B cell (primary cell): ENCODE measurements at regions not wholly inside any gene's neighbourhood (a gene's known extent, or its start where the extent isn't known, plus 50 kb on each side); places are given as distances from the start of the nearest gene placed in this dataset.

ENCODE experiments used
- ATAC-seq: fragments of 200-7000 bp; cut with Tn5 transposase; one replicate; pipeline ENCODE4 v1.10.0; 2021; ENCODE audit warnings: low read depth, mild to moderate bottlenecking, moderate number of reproducible peaks, moderate library complexity
- CTCF ChIA-PET: fragments of 350-600 bp; sonication (Branson Sonifier 250); formaldehyde crosslinking; loops from one replicate; lab custom pipeline; 2021; ENCODE audit warnings: antibody characterized with exemption, inconsistent platforms; lab: Charles Lee
- POLR2A ChIA-PET: fragments of 350-600 bp; sonication (Branson Sonifier 250); formaldehyde crosslinking; loops from one replicate; lab custom pipeline; 2021; ENCODE audit warnings: antibody characterized with exemption; lab: Charles Lee
- DNase-seq: peaks from one replicate; pipeline ENCODE4 v3.0.0; 2013
- H2AFZ ChIP-seq: 2 replicates; pipeline ENCODE4 v1.6.1; 2012; ENCODE audit warnings: mild to moderate bottlenecking, low read depth, low read length; ENCODE audit not compliant: insufficient read depth, poor library complexity, severe bottlenecking
- H3K27ac ChIP-seq, 2 donors: 1 replicate in 1 of 2; 2 replicates in 1 of 2; pipeline ENCODE4 v1.5.1; 2012 to 2013; ENCODE audit warnings: low read length in 2 of 2, mild to moderate bottlenecking in 2 of 2, moderate library complexity in 1 of 2
- H3K27me3 ChIP-seq, 4 experiments: fragments of 200-600 bp in 1 of 4; sonication (generic) in 1 of 4; replicated peaks in 1 of 4; 1 replicate in 2 of 4; 2 replicates in 2 of 4; pipeline versions ENCODE4 v1.6.1 to v1.7.0; 2013 to 2016; ENCODE audit warnings: low read length in 3 of 4, mild to moderate bottlenecking in 2 of 4, mixed read lengths in 1 of 4, moderate library complexity in 1 of 4; ENCODE audit not compliant: insufficient read depth in 4 of 4, control insufficient read depth in 3 of 4; ENCODE audit errors: control extremely low read depth in 1 of 4
- H3K36me3 ChIP-seq, 2 experiments: replicated peaks in 1 of 2; 1 replicate in 1 of 2; 2 replicates in 1 of 2; pipeline versions ENCODE4 v1.6.1 to v1.7.1; 2013; ENCODE audit warnings: low read length in 1 of 2; ENCODE audit not compliant: insufficient read depth in 2 of 2, control insufficient read depth in 1 of 2; ENCODE audit errors: control extremely low read depth in 1 of 2, extremely low read depth in 1 of 2
- H3K4me1 ChIP-seq, 2 donors: fragments of 200-600 bp in 1 of 2; sonication (generic) in 1 of 2; 1 replicate in 1 of 2; 2 replicates in 1 of 2; pipeline versions ENCODE4 v1.5.1 to v1.6.1; 2013 to 2017; ENCODE audit warnings: low read length in 2 of 2; ENCODE audit not compliant: control insufficient read depth in 2 of 2, insufficient read depth in 2 of 2
- H3K4me2 ChIP-seq: replicated peaks from 2 replicates; pipeline ENCODE3; 2012; ENCODE audit warnings: mild to moderate bottlenecking, low read depth, low read length; ENCODE audit not compliant: poor library complexity, severe bottlenecking
- H3K4me3 ChIP-seq, 5 experiments: fragments of 200-600 bp in 1 of 5; sonication (generic) in 1 of 5; 1 replicate in 3 of 5; 2 replicates in 2 of 5; pipeline versions ENCODE4 v1.5.1 to v1.7.0; 2011 to 2016; ENCODE audit warnings: low read length in 4 of 5, mild to moderate bottlenecking in 4 of 5, low read depth in 2 of 5, control low read depth in 1 of 5, moderate library complexity in 1 of 5; ENCODE audit not compliant: insufficient read depth in 1 of 5; ENCODE audit errors: control extremely low read depth in 1 of 5, extremely low read depth in 1 of 5
- H3K79me2 ChIP-seq: fragments of 200-600 bp; sonication (generic); one replicate; pipeline ENCODE4 v1.6.0; 2016; ENCODE audit warnings: low read length; ENCODE audit not compliant: control insufficient read depth, insufficient read depth
- H3K9ac ChIP-seq: fragments of 200-600 bp; sonication (generic); 2 replicates; pipeline ENCODE4 v1.6.1; 2017; ENCODE audit warnings: mild to moderate bottlenecking, low read length, moderate library complexity
- H3K9me3 ChIP-seq, 3 donors: one replicate each; pipeline versions ENCODE4 v1.6.1 to v1.7.1; 2013; ENCODE audit warnings: low read length in 2 of 3; ENCODE audit not compliant: control insufficient read depth in 2 of 3, insufficient read depth in 1 of 3; ENCODE audit errors: control extremely low read depth in 1 of 3
- H4K20me1 ChIP-seq: 2 replicates; pipeline ENCODE4 v1.6.0; 2012; ENCODE audit warnings: mild to moderate bottlenecking, low read length; ENCODE audit not compliant: insufficient read depth, control insufficient read depth, poor library complexity, severe bottlenecking
- H3K27ac Mint-ChIP-seq: one replicate; pipeline ENCODE4 v1.8.0; 2021; ENCODE audit warnings: mixed read lengths
- H3K27me3 Mint-ChIP-seq: one replicate; pipeline ENCODE4 v1.8.0; 2021; ENCODE audit warnings: mixed read lengths
- H3K4me1 Mint-ChIP-seq: one replicate; pipeline ENCODE4 v1.8.0; 2021; ENCODE audit warnings: mixed read lengths
- H3K4me3 Mint-ChIP-seq: one replicate; pipeline ENCODE4 v1.8.0; 2021; ENCODE audit warnings: mixed read lengths
- H3K9me3 Mint-ChIP-seq: one replicate; pipeline ENCODE4 v1.8.0; 2022; ENCODE audit warnings: mixed read lengths; ENCODE audit not compliant: insufficient read depth
- EZH2 ChIP-seq: IDR thresholded peaks from 2 replicates; pipeline ENCODE4 v1.6.1; 2012; ENCODE audit warnings: borderline replicate concordance, low read depth, mild to moderate bottlenecking, moderate library complexity, low read length; ENCODE audit not compliant: insufficient read depth, poor library complexity, severe bottlenecking
- WGBS: methylation state at CpG from one replicate; pipeline ENCODE4 v1.1.5; 2013; ENCODE audit warnings: missing lambda C conversion rate; ENCODE audit not compliant: insufficient coverage; 5-methylcytosine and 5-hydroxymethylcytosine counted together
- intact Hi-C: fragments of 100-400 bp; cut with micrococcal nuclease; formaldehyde crosslinking; loops from one replicate; pipeline ENCODE4 v1.10.0; 2022
- TF ChIP-seq, protein P1 (sequence below): fragments of 200-600 bp; IDR thresholded peaks from one replicate; pipeline ENCODE4 v1.8.0; 2022; ENCODE audit warnings: antibody characterized with exemption, mild to moderate bottlenecking

DNA sequence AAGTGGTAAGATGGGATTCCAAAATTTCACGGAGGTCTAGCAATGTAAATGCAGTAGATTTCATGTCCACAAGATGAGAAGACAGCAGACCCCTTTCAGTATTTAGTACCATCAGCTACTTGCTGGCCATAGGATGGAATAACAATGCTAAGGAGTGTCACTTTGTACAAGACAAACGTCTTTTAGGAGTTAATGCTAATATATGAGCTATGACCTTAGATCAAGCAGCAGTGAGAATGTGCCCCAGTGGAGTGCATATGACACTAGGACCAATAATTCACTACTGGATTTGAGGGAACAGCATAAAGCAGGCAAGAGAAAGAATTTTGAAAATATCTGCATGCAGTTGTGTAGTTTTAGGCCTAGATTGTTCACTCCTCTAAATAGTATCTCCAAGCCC lies 182.8 kb upstream of the ZNF804B start:
- Mint-ChIP-seq H3K4me3 (no peak overlapping the region), H3K4me1 (no peaks in the 10 kb centered on the region), H3K9me3 (no peaks in the 10 kb centered on the region), H3K27ac (no peak overlapping the region), H3K27me3 (no peaks in the 10 kb centered on the region)
- Histone ChIP-seq H3K4me2 (no peak overlapping the region), H4K20me1 (no peaks in the 10 kb centered on the region), H3K27me3 (no peaks in the 10 kb centered on the region), H3K9me3 (no peaks in the 10 kb centered on the region), H3K4me1 (no peaks in the 10 kb centered on the region), H3K36me3 (no peaks in the 10 kb centered on the region), H3K27ac (no peak overlapping the region), H3K79me2 (no peaks in the 10 kb centered on the region), H3K9ac (no peak overlapping the region), H3K4me3 (no peak overlapping the region), H2AFZ (no peak overlapping the region)
- ChIA-PET CTCF (no interaction called here), POLR2A (no interaction called here)
- WGBS: no CpG with 5 or more reads among the region's 2 CpGs
- intact Hi-C loops: no loop called here
- no peak for TF ChIP-seq EZH2
- TF ChIP-seq, protein P1, sequence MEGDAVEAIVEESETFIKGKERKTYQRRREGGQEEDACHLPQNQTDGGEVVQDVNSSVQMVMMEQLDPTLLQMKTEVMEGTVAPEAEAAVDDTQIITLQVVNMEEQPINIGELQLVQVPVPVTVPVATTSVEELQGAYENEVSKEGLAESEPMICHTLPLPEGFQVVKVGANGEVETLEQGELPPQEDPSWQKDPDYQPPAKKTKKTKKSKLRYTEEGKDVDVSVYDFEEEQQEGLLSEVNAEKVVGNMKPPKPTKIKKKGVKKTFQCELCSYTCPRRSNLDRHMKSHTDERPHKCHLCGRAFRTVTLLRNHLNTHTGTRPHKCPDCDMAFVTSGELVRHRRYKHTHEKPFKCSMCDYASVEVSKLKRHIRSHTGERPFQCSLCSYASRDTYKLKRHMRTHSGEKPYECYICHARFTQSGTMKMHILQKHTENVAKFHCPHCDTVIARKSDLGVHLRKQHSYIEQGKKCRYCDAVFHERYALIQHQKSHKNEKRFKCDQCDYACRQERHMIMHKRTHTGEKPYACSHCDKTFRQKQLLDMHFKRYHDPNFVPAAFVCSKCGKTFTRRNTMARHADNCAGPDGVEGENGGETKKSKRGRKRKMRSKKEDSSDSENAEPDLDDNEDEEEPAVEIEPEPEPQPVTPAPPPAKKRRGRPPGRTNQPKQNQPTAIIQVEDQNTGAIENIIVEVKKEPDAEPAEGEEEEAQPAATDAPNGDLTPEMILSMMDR: no peak
- ATAC-seq (no peak), DNase-seq (no peak)

DNA sequence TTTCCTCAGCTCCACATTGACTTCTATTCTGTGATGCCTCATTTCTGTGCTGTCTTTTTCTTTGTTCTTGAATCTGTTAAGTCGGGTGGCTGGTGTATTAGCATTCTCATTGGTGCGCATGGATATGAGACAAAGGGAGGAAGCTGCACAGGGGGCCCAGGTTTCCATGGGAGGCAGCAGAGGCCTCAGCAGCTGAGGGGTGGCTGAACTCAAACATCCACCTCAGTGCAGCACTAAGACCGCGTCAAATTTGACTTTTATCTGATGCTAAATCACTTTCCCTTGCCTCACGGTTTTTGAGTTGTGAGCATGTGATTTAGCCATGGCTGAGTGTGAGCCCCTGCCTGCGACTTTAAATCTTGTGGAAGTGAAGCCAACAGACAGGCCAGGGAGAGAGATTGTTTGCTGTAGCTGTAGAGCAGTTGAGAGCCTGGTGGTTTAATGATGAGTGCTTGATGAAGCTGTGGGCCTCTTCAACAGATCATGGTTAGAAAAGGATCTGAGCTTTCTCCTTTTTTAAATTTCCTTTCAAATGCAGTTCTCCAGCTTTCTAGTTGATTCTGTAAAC lies 193.3 kb upstream of the ZNF804B start:
- WGBS: 69% methylated on average over 3 of the region's 6 CpGs
- Histone ChIP-seq H3K9me3 (peaks cover 0 to 3% (median 0%) of the 10 kb centered on the region in 3 donors), H3K27ac (no peak overlapping the region), H3K27me3 (no peaks in the 10 kb centered on the region), H3K79me2 (no peaks in the 10 kb centered on the region), H3K9ac (no peak overlapping the region), H3K36me3 (no peaks in the 10 kb centered on the region), H3K4me3 (no peak overlapping the region), H2AFZ (no peak overlapping the region), H4K20me1 (no peaks in the 10 kb centered on the region), H3K4me1 (no peaks in the 10 kb centered on the region), H3K4me2 (no peak overlapping the region)
- Mint-ChIP-seq H3K9me3 (no peaks in the 10 kb centered on the region), H3K4me1 (no peaks in the 10 kb centered on the region), H3K27ac (no peak overlapping the region), H3K27me3 (no peaks in the 10 kb centered on the region), H3K4me3 (no peak overlapping the region)
- ATAC-seq (no peak), DNase-seq (no peak)
- intact Hi-C loops: no loop called here
- ChIA-PET POLR2A (no interaction called here), CTCF (no interaction called here)
- TF ChIP-seq EZH2: no peak
- TF ChIP-seq, protein P1: no peak
